SHP77 (cell line): ENCODE measurements at regions not wholly inside any gene's neighbourhood (a gene's known extent, or its start where the extent isn't known, plus 50 kb on each side); places are given as distances from the start of the nearest gene placed in this dataset.
"Not testable (repeated sequence)": the region's sequence is repeated elsewhere in the genome, so short reads cannot be mapped to it uniquely, and the experiment has no call there.

Source experiments
- DNase-seq, 2 experiments: peaks; one replicate each; lab custom pipeline; 2025; lab: John Stamatoyannopoulos, UW

GRCh38 chr2:8370258-8370802 lies 311.5 kb upstream of the ID2 start:
- no peak for DNase-seq

- no peak for DNase-seq
Observed at GRCh38 chr2:8371653-8372052, 310.2 kb upstream of the ID2 start.

DNA sequence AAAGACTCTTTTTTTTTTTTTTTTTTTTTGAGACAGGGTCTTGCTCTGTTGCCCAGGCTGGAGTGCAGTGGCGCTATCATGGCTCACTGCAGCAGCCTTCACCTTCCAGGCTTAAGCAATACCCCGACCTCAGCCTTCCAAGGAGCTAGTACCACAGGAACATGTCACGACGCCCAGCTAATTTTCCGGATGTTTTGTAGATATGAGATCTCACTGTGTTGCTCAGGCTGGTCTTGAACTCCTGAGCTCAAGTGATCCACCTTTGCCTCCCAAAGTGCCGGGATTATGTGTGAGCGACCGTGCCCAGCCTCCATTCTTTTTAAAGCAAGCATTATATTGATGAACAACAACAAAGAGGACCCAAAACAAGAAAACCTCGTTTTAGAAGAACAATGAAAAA lies 307.1 kb upstream of the ID2 start:
- no peak for DNase-seq

- no peak for DNase-seq
Observed at GRCh38 chr2:8376603-8377410, 305.0 kb upstream of the ID2 start.

DNA sequence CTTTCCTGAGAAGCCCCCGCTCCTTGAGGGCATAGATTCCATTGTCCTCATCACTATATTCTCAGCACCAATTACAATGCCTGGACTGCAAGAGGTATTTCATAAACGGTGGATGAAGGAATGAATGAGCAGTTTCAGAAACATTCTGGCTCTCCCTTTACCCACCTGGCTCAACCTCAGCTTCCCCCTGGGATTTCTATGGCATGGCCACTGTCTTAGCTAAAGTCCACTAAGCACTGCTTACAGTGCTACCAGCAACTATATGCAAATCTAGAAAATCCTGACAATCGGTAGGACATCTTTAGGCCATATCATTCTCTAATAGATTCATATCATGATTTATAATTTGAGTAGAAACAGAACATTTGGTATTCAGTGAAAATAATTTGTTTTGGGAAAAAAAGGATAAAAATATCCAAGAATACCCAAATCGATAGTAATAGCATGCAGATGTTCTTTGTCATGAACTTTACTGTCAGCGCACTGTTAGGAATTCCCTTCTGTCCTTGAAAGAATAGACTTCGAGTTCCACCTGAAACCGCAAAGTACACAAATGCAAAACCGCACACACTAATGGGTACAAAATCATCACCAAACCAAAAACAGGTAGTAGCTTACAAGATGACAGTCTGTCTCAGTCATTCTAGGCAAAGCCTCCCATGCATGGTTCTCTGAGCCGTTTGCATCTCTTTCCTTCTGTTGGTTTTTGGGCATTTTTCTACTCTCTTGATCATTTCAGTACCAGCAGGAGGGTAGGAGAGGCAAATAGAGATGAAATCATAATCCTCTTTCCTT lies 303.6 kb upstream of the ID2 start:
- DNase-seq, result no peak

GRCh38 chr2:8379128-8379527 lies 302.7 kb upstream of the ID2 start:
- no peak for DNase-seq

GRCh38 chr2:8379549-8379948 lies 302.3 kb upstream of the ID2 start:
- no peak for DNase-seq

DNA sequence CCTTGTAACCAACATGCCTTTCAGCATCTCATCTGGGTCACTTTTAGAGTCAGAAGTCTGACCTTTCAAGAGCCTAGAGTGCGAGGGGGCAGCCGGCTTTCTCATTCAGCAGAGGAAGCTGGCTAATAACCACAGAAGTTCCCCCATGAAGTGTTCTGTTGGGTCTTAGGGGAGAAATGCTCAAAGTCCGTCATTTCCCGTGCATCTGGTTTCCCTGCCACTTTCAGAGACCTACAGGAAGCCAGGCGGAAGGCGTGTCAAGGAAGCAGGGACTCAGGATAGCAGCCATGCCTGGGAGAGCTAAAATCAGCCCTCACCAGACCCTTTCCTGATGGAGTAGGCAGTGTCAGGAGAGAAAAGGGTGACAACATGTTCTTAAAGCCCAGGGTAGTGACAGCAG lies 301.8 kb upstream of the ID2 start:
- DNase-seq, result no peak

DNA sequence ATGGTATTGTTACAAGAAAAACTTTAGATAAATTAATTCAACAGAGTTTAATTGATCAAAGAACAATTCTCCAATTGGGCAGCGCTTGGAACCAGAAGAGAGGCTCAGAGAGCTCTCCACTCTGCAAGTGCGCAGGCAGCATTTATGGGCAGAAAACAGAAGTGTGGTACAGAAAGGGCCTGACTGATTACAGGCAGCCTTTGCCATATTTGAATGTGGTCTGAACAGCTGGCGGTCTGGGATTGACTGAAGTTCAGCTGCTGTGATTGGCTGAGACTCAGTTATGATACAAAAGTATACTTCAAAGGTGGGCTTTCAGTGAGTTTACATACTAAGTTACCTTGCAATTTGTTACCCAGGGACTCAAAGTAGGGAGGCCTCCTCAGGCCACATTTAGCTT lies 301.3 kb upstream of the ID2 start:
- no peak for DNase-seq

DNA sequence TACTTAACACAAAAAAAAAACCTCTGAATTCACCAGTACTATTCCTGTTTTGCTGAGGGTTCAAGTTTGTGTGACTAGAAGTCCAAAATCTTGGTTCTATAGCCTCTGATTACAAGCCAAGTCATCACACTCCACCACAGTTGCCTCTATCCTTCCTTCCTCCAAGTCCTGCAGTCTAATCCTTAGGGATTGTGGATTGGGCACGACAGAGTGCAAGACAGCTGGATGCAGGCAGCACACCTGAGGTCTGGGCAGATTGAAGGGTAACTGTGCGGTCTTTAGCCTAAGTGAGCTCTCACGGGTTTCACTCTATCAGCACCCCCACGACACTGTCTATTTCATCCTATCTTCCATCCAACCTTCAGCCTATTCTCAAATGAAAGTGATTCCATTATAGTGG lies 299.4 kb upstream of the ID2 start:
- no peak for DNase-seq

DNA sequence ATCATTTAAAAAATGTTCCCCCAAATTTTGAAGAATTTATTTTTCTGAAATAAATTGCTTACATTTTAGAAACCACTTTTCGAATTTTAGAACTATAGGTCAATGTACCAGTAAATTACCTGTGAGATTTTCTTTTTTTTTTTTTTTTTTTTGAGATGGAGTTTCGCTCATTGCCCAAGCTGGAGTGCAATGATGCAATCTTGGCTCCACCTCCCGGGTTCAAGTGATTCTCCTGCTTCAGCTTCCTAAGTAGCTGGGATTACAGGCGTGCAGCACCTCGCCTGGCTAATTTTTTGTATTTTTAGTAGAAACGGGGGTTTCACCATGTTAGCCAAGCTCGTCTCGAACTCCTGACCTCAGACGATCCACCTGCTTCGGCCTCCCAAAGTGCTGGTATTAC lies 295.1 kb upstream of the ID2 start:
- not testable (repeated sequence) for DNase-seq

- DNase-seq, result no peak
Observed at GRCh38 chr2:8388781-8389180, 293.1 kb upstream of the ID2 start.

DNA sequence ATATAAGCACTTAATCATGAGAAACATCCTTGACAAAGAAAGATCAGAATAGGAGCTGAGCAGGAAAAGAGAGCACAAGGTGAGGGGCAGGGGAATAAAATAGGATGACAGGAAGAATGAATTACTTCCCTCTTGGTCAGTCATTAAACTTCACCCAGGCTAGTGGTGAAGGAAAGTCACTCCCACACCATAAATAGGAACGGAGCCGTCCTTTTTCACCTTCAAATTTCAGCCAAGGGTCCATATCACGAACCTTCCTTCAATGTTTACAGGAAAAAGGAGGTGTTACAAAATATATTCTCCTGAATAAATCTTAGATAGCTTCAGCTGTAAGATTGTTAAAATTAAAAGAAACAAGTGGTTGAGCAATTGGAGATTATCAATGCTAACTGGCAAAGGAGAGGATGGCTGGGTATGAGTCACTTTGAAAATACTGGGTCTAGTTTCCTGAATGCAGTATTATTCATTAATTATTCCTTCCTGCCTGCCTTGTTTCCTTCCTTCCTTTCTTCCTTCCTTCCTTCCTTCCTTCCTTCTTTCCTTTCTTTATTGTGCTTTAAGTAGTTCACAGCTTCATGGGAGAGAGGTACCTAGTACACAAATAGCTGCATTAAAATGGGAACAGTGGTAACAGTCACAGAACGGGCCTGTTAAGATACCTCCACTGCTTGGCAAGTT lies 292.3 kb upstream of the ID2 start:
- no peak for DNase-seq

- DNase-seq, result no peak
Observed at GRCh38 chr2:8391126-8391525, 290.7 kb upstream of the ID2 start.

DNA sequence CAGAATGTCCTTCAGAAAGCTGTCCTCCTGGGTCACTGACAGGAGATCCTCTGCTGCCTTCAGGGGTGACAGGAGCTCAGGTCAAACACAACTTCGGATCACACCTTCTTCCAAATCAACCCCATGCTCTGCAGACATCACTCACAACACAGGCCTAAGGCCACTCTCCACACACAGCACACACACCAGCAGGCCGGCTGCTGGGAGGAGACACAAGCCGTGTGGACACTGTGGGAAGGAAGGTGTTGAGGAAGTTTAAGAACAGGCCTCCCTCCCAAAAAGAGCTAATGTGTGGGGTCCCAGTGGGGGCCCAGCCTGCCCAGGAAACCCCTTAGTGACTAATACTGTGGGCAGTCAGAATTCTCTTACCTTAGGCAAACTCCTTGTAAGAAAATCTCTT lies 290.3 kb upstream of the ID2 start:
- no peak for DNase-seq

GRCh38 chr2:8392098-8392866 lies 289.6 kb upstream of the ID2 start:
- no peak for DNase-seq

GRCh38 chr2:8393506-8393905 lies 288.4 kb upstream of the ID2 start:
- no peak for DNase-seq

DNA sequence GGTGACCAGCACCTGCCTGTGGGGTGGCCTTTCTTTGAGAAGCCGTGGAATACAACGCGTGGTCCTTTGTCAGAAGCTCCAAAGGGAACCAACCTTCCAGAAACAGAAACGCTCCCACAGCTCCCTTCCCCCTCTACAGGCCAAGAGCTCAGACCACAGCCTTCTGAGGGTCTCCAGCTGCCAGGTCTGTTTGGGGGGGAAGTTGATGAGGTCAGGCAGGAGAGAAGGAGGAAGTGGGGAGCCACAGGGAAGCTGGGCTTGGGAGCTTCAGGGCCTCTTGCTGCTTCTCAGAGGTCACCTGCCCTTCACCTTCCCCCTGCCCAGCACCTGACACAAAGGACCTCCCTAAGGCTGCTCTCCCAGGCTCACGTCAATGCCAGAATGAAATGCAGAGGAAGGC lies 287.7 kb upstream of the ID2 start:
- DNase-seq, result no peak

DNA sequence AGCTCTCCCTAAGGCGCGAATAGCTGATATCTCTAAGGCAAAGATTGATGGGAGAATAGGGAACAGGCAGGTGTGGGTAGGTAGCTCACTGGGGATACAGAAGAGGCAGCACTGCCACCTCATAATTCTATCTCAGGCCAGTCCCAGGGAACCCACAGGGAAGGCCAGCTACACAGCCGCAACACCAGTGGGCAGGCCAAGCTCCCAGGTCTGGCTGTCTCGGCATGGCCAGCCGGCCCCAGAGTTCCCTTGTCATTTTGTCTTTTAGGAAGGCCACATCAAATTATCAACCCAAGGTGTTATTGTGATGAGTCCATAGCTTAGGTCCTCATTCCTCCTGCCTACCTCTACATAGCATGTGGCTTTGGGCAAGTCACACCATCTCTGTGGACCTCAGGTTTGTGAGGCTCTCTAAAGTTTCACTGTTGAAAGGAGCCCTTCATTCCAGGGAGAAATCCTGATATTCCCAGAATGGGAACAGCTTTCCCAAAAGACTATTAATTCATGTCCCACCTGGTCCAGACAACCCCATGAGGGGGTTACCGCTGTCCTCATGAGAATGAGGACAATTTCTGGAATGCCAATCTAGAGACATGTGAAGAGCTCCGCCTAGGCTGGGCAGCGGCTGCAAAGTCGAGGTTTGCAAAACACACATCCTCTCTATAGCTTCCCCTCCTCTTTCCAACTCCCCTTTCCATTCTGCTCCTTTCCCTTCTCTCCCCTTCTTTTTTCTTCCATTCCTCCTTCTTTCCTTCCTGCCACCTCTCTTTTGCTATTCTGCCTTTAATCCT lies 287.1 kb upstream of the ID2 start:
- no peak for DNase-seq

DNA sequence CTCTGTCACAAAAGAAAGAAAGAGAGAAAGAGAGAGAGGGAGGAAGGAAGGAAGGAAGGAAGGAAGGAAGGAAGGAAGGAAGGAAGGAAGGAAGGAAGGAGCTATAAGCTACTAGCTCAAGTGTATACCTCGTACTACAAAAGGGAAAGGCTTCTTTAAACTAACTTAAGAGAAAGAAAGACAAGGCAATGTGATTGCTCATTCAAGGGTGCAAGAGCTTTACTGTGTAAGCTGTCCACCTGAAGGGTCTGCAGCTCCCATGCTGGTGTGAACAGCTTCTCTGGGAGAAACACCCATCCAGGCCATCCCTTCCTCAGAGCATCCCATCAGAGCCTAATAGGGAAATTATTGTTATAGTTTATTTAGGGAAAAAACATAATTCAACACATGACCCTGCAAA lies 286.1 kb upstream of the ID2 start:
- no peak for DNase-seq

DNA sequence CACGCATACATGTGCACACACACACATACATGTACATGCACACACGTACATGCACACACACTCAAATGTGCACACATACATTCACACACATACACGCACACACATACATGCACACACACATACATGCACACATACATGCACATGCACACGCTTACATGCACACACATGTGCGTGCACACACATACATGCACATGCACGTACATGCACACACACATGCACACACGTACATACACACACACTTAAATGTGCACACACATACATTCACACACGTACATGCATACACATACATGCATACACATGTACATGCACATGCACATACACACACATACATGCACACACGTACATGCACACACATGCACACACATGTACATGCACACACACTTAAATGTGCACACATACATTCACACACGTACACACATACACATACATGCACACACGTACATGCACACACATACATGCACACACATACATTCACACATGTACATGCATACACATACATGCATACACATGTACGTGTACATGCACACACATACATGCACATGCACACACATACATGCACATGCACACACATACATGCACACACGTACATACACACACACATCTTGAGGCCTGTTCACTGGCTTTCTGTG lies 283.7 kb upstream of the ID2 start:
- no peak for DNase-seq
